ENCODE measurements at regions not wholly inside any gene's neighbourhood (a gene's known extent, or its start where the extent isn't known, plus 50 kb on each side); places are given as distances from the start of the nearest gene placed in this dataset.

- Histone ChIP-seq H3K36me3 (ENCODE audit: control insufficient read depth in 2 of 2, insufficient read depth in 2 of 2, low read length in 2 of 2) (no peaks in the 10 kb centered on the region), H3K27me3 (ENCODE audit: control insufficient read depth in 2 of 2, insufficient read depth in 2 of 2, low read length in 2 of 2) (no peaks in the 10 kb centered on the region), H3K4me1 (ENCODE audit: control insufficient read depth in 2 of 2, insufficient read depth in 2 of 2, low read length in 2 of 2) (no peaks in the 10 kb centered on the region), H3K9me3 (ENCODE audit: control insufficient read depth in 2 of 2, low read length in 2 of 2) (no peaks in the 10 kb centered on the region), H3K27ac (ENCODE audit: low read depth in 2 of 2, low read length in 2 of 2) (no peak overlapping the region), H3K9ac (ENCODE audit: low read depth in 1 of 2, low read length in 2 of 2) (no peak overlapping the region), H3K4me3 (ENCODE audit: low read length in 2 of 2) (no peak overlapping the region)
Observed at GRCh38 chr3:64830681-64831080, 142.9 kb upstream of the ADAMTS9 start.

GRCh38 chr3:64829331-64829730, 141.5 kb upstream of the ADAMTS9 start:
- Histone ChIP-seq H3K27me3 (ENCODE audit: control insufficient read depth in 2 of 2, insufficient read depth in 2 of 2, low read length in 2 of 2) (no peaks in the 10 kb centered on the region), H3K9ac (ENCODE audit: low read depth in 1 of 2, low read length in 2 of 2) (no peak overlapping the region), H3K9me3 (ENCODE audit: control insufficient read depth in 2 of 2, low read length in 2 of 2) (no peaks in the 10 kb centered on the region), H3K4me3 (ENCODE audit: low read length in 2 of 2) (no peak overlapping the region), H3K4me1 (ENCODE audit: control insufficient read depth in 2 of 2, insufficient read depth in 2 of 2, low read length in 2 of 2) (no peaks in the 10 kb centered on the region), H3K27ac (ENCODE audit: low read depth in 2 of 2, low read length in 2 of 2) (no peak overlapping the region), H3K36me3 (ENCODE audit: control insufficient read depth in 2 of 2, insufficient read depth in 2 of 2, low read length in 2 of 2) (no peaks in the 10 kb centered on the region)

- Histone ChIP-seq H3K9me3 (ENCODE audit: control insufficient read depth in 2 of 2, low read length in 2 of 2) (no peaks in the 10 kb centered on the region), H3K27ac (ENCODE audit: low read depth in 2 of 2, low read length in 2 of 2) (no peak overlapping the region), H3K36me3 (ENCODE audit: control insufficient read depth in 2 of 2, insufficient read depth in 2 of 2, low read length in 2 of 2) (no peaks in the 10 kb centered on the region), H3K9ac (ENCODE audit: low read depth in 1 of 2, low read length in 2 of 2) (no peak overlapping the region), H3K27me3 (ENCODE audit: control insufficient read depth in 2 of 2, insufficient read depth in 2 of 2, low read length in 2 of 2) (no peaks in the 10 kb centered on the region), H3K4me1 (ENCODE audit: control insufficient read depth in 2 of 2, insufficient read depth in 2 of 2, low read length in 2 of 2) (no peaks in the 10 kb centered on the region), H3K4me3 (ENCODE audit: low read length in 2 of 2) (no peak overlapping the region)
Observed at GRCh38 chr3:64828276-64828675, 140.5 kb upstream of the ADAMTS9 start.

- Histone ChIP-seq H3K4me1 (ENCODE audit: control insufficient read depth in 2 of 2, insufficient read depth in 2 of 2, low read length in 2 of 2) (no peaks in the 10 kb centered on the region), H3K27ac (ENCODE audit: low read depth in 2 of 2, low read length in 2 of 2) (no peak overlapping the region), H3K9ac (ENCODE audit: low read depth in 1 of 2, low read length in 2 of 2) (no peak overlapping the region), H3K27me3 (ENCODE audit: control insufficient read depth in 2 of 2, insufficient read depth in 2 of 2, low read length in 2 of 2) (no peaks in the 10 kb centered on the region), H3K36me3 (ENCODE audit: control insufficient read depth in 2 of 2, insufficient read depth in 2 of 2, low read length in 2 of 2) (no peaks in the 10 kb centered on the region), H3K9me3 (ENCODE audit: control insufficient read depth in 2 of 2, low read length in 2 of 2) (no peaks in the 10 kb centered on the region), H3K4me3 (ENCODE audit: low read length in 2 of 2) (no peak overlapping the region)
Observed at GRCh38 chr3:64827431-64827830, 139.6 kb upstream of the ADAMTS9 start.

GRCh38 chr3:64827019-64827418, 139.2 kb upstream of the ADAMTS9 start:
- Histone ChIP-seq H3K27me3 (ENCODE audit: control insufficient read depth in 2 of 2, insufficient read depth in 2 of 2, low read length in 2 of 2) (no peaks in the 10 kb centered on the region), H3K9me3 (ENCODE audit: control insufficient read depth in 2 of 2, low read length in 2 of 2) (no peaks in the 10 kb centered on the region), H3K4me3 (ENCODE audit: low read length in 2 of 2) (no peak overlapping the region), H3K27ac (ENCODE audit: low read depth in 2 of 2, low read length in 2 of 2) (no peak overlapping the region), H3K36me3 (ENCODE audit: control insufficient read depth in 2 of 2, insufficient read depth in 2 of 2, low read length in 2 of 2) (no peaks in the 10 kb centered on the region), H3K4me1 (ENCODE audit: control insufficient read depth in 2 of 2, insufficient read depth in 2 of 2, low read length in 2 of 2) (no peaks in the 10 kb centered on the region), H3K9ac (ENCODE audit: low read depth in 1 of 2, low read length in 2 of 2) (no peak overlapping the region)

- H3K4me1 ChIP-seq (ENCODE audit: control insufficient read depth in 2 of 2, insufficient read depth in 2 of 2, low read length in 2 of 2), result no peaks in the 10 kb centered on the region
- no peaks in the 10 kb centered on the region for H3K9me3 ChIP-seq (ENCODE audit: control insufficient read depth in 2 of 2, low read length in 2 of 2)
- H3K36me3 ChIP-seq (ENCODE audit: control insufficient read depth in 2 of 2, insufficient read depth in 2 of 2, low read length in 2 of 2), result no peaks in the 10 kb centered on the region
- no peaks in the 10 kb centered on the region for H3K27me3 ChIP-seq (ENCODE audit: control insufficient read depth in 2 of 2, insufficient read depth in 2 of 2, low read length in 2 of 2)
- no peak overlapping the region for H3K27ac ChIP-seq (ENCODE audit: low read depth in 2 of 2, low read length in 2 of 2)
- H3K4me3 ChIP-seq (ENCODE audit: low read length in 2 of 2), result no peak overlapping the region
- H3K9ac ChIP-seq (ENCODE audit: low read depth in 1 of 2, low read length in 2 of 2), result no peak overlapping the region
Observed at GRCh38 chr3:64825404-64826120, 137.8 kb upstream of the ADAMTS9 start.

GRCh38 chr3:64824394-64824909, 136.7 kb upstream of the ADAMTS9 start:
- Histone ChIP-seq H3K9me3 (ENCODE audit: control insufficient read depth in 2 of 2, low read length in 2 of 2) (no peaks in the 10 kb centered on the region), H3K27ac (ENCODE audit: low read depth in 2 of 2, low read length in 2 of 2) (no peak overlapping the region), H3K4me3 (ENCODE audit: low read length in 2 of 2) (no peak overlapping the region), H3K27me3 (ENCODE audit: control insufficient read depth in 2 of 2, insufficient read depth in 2 of 2, low read length in 2 of 2) (no peaks in the 10 kb centered on the region), H3K36me3 (ENCODE audit: control insufficient read depth in 2 of 2, insufficient read depth in 2 of 2, low read length in 2 of 2) (no peaks in the 10 kb centered on the region), H3K9ac (ENCODE audit: low read depth in 1 of 2, low read length in 2 of 2) (no peak overlapping the region), H3K4me1 (ENCODE audit: control insufficient read depth in 2 of 2, insufficient read depth in 2 of 2, low read length in 2 of 2) (no peaks in the 10 kb centered on the region)

GRCh38 chr3:64818196-64818595, 130.4 kb upstream of the ADAMTS9 start:
- no peaks in the 10 kb centered on the region for H3K9me3 ChIP-seq (ENCODE audit: control insufficient read depth in 2 of 2, low read length in 2 of 2)
- H3K27me3 ChIP-seq (ENCODE audit: control insufficient read depth in 2 of 2, insufficient read depth in 2 of 2, low read length in 2 of 2), result no peaks in the 10 kb centered on the region
- H3K4me1 ChIP-seq (ENCODE audit: control insufficient read depth in 2 of 2, insufficient read depth in 2 of 2, low read length in 2 of 2), result peaks cover 0 to 5% of the 10 kb centered on the region in 2 donors
- no peak overlapping the region for H3K9ac ChIP-seq (ENCODE audit: low read depth in 1 of 2, low read length in 2 of 2)
- no peak overlapping the region for H3K27ac ChIP-seq (ENCODE audit: low read depth in 2 of 2, low read length in 2 of 2)
- no peaks in the 10 kb centered on the region for H3K36me3 ChIP-seq (ENCODE audit: control insufficient read depth in 2 of 2, insufficient read depth in 2 of 2, low read length in 2 of 2)
- no peak overlapping the region for H3K4me3 ChIP-seq (ENCODE audit: low read length in 2 of 2)

- H3K9me3 ChIP-seq (ENCODE audit: control insufficient read depth in 2 of 2, low read length in 2 of 2), result no peaks in the 10 kb centered on the region
- no peaks in the 10 kb centered on the region for H3K27me3 ChIP-seq (ENCODE audit: control insufficient read depth in 2 of 2, insufficient read depth in 2 of 2, low read length in 2 of 2)
- H3K4me1 ChIP-seq (ENCODE audit: control insufficient read depth in 2 of 2, insufficient read depth in 2 of 2, low read length in 2 of 2), result peaks cover 0 to 5% of the 10 kb centered on the region in 2 donors
- H3K27ac ChIP-seq (ENCODE audit: low read depth in 2 of 2, low read length in 2 of 2), result no peak overlapping the region
- H3K4me3 ChIP-seq (ENCODE audit: low read length in 2 of 2), result no peak overlapping the region
- no peaks in the 10 kb centered on the region for H3K36me3 ChIP-seq (ENCODE audit: control insufficient read depth in 2 of 2, insufficient read depth in 2 of 2, low read length in 2 of 2)
- no peak overlapping the region for H3K9ac ChIP-seq (ENCODE audit: low read depth in 1 of 2, low read length in 2 of 2)
Observed at GRCh38 chr3:64816355-64816754, 128.6 kb upstream of the ADAMTS9 start.

GRCh38 chr3:64815789-64816188, 128.0 kb upstream of the ADAMTS9 start:
- Histone ChIP-seq H3K27me3 (ENCODE audit: control insufficient read depth in 2 of 2, insufficient read depth in 2 of 2, low read length in 2 of 2) (no peaks in the 10 kb centered on the region), H3K4me1 (ENCODE audit: control insufficient read depth in 2 of 2, insufficient read depth in 2 of 2, low read length in 2 of 2) (peaks cover 0 to 5% of the 10 kb centered on the region in 2 donors), H3K27ac (ENCODE audit: low read depth in 2 of 2, low read length in 2 of 2) (no peak overlapping the region), H3K4me3 (ENCODE audit: low read length in 2 of 2) (no peak overlapping the region), H3K9ac (ENCODE audit: low read depth in 1 of 2, low read length in 2 of 2) (no peak overlapping the region), H3K36me3 (ENCODE audit: control insufficient read depth in 2 of 2, insufficient read depth in 2 of 2, low read length in 2 of 2) (no peaks in the 10 kb centered on the region), H3K9me3 (ENCODE audit: control insufficient read depth in 2 of 2, low read length in 2 of 2) (no peaks in the 10 kb centered on the region)
